Keratinocyte (primary cell): ENCODE measurements at regions not wholly inside any gene's neighbourhood (a gene's known extent, or its start where the extent isn't known, plus 50 kb on each side); places are given as distances from the start of the nearest gene placed in this dataset.

Experiments
- DNase-seq: peaks from one replicate; pipeline ENCODE4 v3.0.0-alpha.2; 2011; ENCODE audit warnings: low read depth, missing footprints, low spot score
- FAIRE-seq: peaks from 2 replicates; lab custom pipeline; 2011; peaks lifted over from hg19 to GRCh38; lab: Jason Lieb, UNC
- H2AFZ ChIP-seq: 2 replicates; pipeline ENCODE4 v1.6.0; 2012; ENCODE audit warnings: low read length, control low read depth, inconsistent platforms; ENCODE audit not compliant: control insufficient read depth
- H3K27ac ChIP-seq: 2 replicates; pipeline ENCODE4 v1.5.1; 2011; ENCODE audit warnings: low read length; ENCODE audit not compliant: control insufficient read depth, insufficient read depth
- H3K27me3 ChIP-seq: 3 replicates; pipeline ENCODE4 v1.6.0; 2011; ENCODE audit warnings: low read length; ENCODE audit not compliant: control insufficient read depth, insufficient read depth; ENCODE audit errors: extremely low read depth
- H3K36me3 ChIP-seq, 2 experiments: 2 replicates in 1 of 2; 3 replicates in 1 of 2; pipeline ENCODE4 v1.5.1; 2011; ENCODE audit warnings: low read length in 2 of 2, mild to moderate bottlenecking in 1 of 2; ENCODE audit not compliant: control insufficient read depth in 2 of 2, insufficient read depth in 2 of 2; ENCODE audit errors: extremely low read depth in 1 of 2
- H3K4me1 ChIP-seq: 3 replicates; pipeline ENCODE4 v1.5.1; 2011; ENCODE audit warnings: low read length; ENCODE audit not compliant: control insufficient read depth, insufficient read depth; ENCODE audit errors: extremely low read depth
- H3K4me2 ChIP-seq: 3 replicates; pipeline ENCODE4 v1.6.0; 2011; ENCODE audit warnings: low read depth, low read length; ENCODE audit not compliant: control insufficient read depth, insufficient read depth; ENCODE audit errors: extremely low read depth
- H3K4me3 ChIP-seq, 3 experiments: fragments of 200-600 bp in 1 of 3; sonication (generic) in 1 of 3; 2 replicates in 2 of 3; 3 replicates in 1 of 3; pipeline ENCODE4 v1.5.1; 2011 to 2016; ENCODE audit warnings: low read length in 3 of 3, mild to moderate bottlenecking in 3 of 3, control low read depth in 2 of 3, inconsistent platforms in 1 of 3, low read depth in 1 of 3, mixed read lengths in 1 of 3, mixed run types in 1 of 3, moderate library complexity in 1 of 3; ENCODE audit not compliant: control insufficient read depth in 2 of 3, insufficient read depth in 2 of 3; ENCODE audit errors: extremely low read depth in 1 of 3
- H3K79me2 ChIP-seq: 2 replicates; pipeline ENCODE4 v1.6.0; 2012; ENCODE audit warnings: low read length; ENCODE audit not compliant: control insufficient read depth, insufficient read depth
- H3K9ac ChIP-seq: 3 replicates; pipeline ENCODE4 v1.6.0; 2011; ENCODE audit warnings: low read length; ENCODE audit not compliant: control insufficient read depth, insufficient read depth; ENCODE audit errors: extremely low read depth
- H3K9me1 ChIP-seq: 3 replicates; pipeline ENCODE4 v1.6.0; 2011; ENCODE audit warnings: low read length; ENCODE audit not compliant: control insufficient read depth, insufficient read depth; ENCODE audit errors: extremely low read depth
- H3K9me3 ChIP-seq: 2 replicates; pipeline ENCODE4 v1.5.1; 2012; ENCODE audit warnings: low read depth, low read length; ENCODE audit not compliant: control insufficient read depth
- H4K20me1 ChIP-seq: 3 replicates; pipeline ENCODE4 v1.6.0; 2011; ENCODE audit warnings: low read length; ENCODE audit not compliant: control insufficient read depth, insufficient read depth; ENCODE audit errors: extremely low read depth
- CTCF ChIP-seq, 3 experiments: IDR thresholded peaks in 1 of 3; conservative IDR thresholded peaks in 1 of 3; optimal IDR thresholded peaks in 1 of 3; 2 replicates in 2 of 3; 3 replicates in 1 of 3; pipeline versions ENCODE3 to v1.5.1; 2011; ENCODE audit warnings: low read length in 3 of 3, mild to moderate bottlenecking in 3 of 3, moderate library complexity in 2 of 3, control low read depth in 1 of 3, inconsistent platforms in 1 of 3; ENCODE audit not compliant: insufficient read depth in 2 of 3; ENCODE audit errors: extremely low read depth in 1 of 3
- EZH2 ChIP-seq: IDR thresholded peaks from one replicate; pipeline ENCODE4 v1.6.1; 2012; ENCODE audit warnings: inconsistent platforms, mild to moderate bottlenecking, low read length, moderate library complexity
- dilution Hi-C: fragments of 300-500 bp; cut with MboI; formaldehyde crosslinking; loops from one replicate; pipeline ENCODE4 v1.7.0; 2020; ENCODE audit warnings: low sequenced_read_pairs; ENCODE audit not compliant: extremely low pct_ligation_motif_present

GRCh38 chr5:4199049-4199841, 603.6 kb downstream of the IRX1 start:
- no peak for DNase-seq
- Histone ChIP-seq H3K4me2 (no peak overlapping the region), H4K20me1 (no peaks in the 10 kb centered on the region), H2AFZ (no peak overlapping the region), H3K27me3 (no peaks in the 10 kb centered on the region), H3K36me3 (no peaks in the 10 kb centered on the region), H3K9me3 (no peaks in the 10 kb centered on the region), H3K79me2 (no peaks in the 10 kb centered on the region), H3K4me1 (no peaks in the 10 kb centered on the region), H3K9ac (no peak overlapping the region), H3K9me1 (no peaks in the 10 kb centered on the region), H3K27ac (no peak overlapping the region), H3K4me3 (no peak overlapping the region)
- no peak for FAIRE-seq
- dilution Hi-C loops: no loop called here
- TF ChIP-seq CTCF (optimal IDR thresholded peaks at IDR 0.05 in 1 of 3, IDR thresholded peaks at IDR 0.05 in 1 of 3, conservative IDR thresholded peaks at IDR 0.05 in 1 of 3; ENCODE audit: extremely low read depth in 1 of 3, insufficient read depth in 2 of 3, low read length in 3 of 3): no peak
- TF ChIP-seq EZH2: no peak

- DNase-seq: no peak
- no peaks in the 10 kb centered on the region for H3K36me3 ChIP-seq
- TF ChIP-seq CTCF (optimal IDR thresholded peaks at IDR 0.05 in 1 of 3, IDR thresholded peaks at IDR 0.05 in 1 of 3, conservative IDR thresholded peaks at IDR 0.05 in 1 of 3; ENCODE audit: extremely low read depth in 1 of 3, insufficient read depth in 2 of 3, low read length in 3 of 3) (no peak), EZH2 (no peak)
- no peaks in the 10 kb centered on the region for H3K4me1 ChIP-seq
- dilution Hi-C loops: no loop called here
- no peak overlapping the region for H3K4me3 ChIP-seq
- H3K27ac ChIP-seq: no peak overlapping the region
- no peak for FAIRE-seq
- H3K9ac ChIP-seq: no peak overlapping the region
- H2AFZ ChIP-seq: no peak overlapping the region
- no peaks in the 10 kb centered on the region for H3K9me1 ChIP-seq
- H3K4me2 ChIP-seq: no peak overlapping the region
- no peaks in the 10 kb centered on the region for H3K9me3 ChIP-seq
- no peaks in the 10 kb centered on the region for H4K20me1 ChIP-seq
- H3K27me3 ChIP-seq: no peaks in the 10 kb centered on the region
- H3K79me2 ChIP-seq: no peaks in the 10 kb centered on the region
Observed at GRCh38 chr5:4203146-4203545, 607.5 kb downstream of the IRX1 start.
